ENCODE measurements at regions not wholly inside any gene's neighbourhood (a gene's known extent, or its start where the extent isn't known, plus 50 kb on each side); places are given as distances from the start of the nearest gene placed in this dataset.

- DNase-seq (ENCODE audit: extremely low read depth, low read depth): no peak
- TF ChIP-seq CTCF (IDR thresholded peaks at IDR 0.05; ENCODE audit: low read depth, low read length): no peak
These were observed 55.4 kb upstream of the GREM2 start for GRCh38 chr1:240667351-240667750.

GRCh38 chr1:240666568-240667198 lies 54.7 kb upstream of the GREM2 start:
- no peak for TF ChIP-seq CTCF (IDR thresholded peaks at IDR 0.05; ENCODE audit: low read depth, low read length)
- no peak for DNase-seq (ENCODE audit: extremely low read depth, low read depth)

- TF ChIP-seq CTCF (IDR thresholded peaks at IDR 0.05; ENCODE audit: low read depth, low read length): no peak
- DNase-seq (ENCODE audit: extremely low read depth, low read depth): no peak
These were observed 51.4 kb upstream of the GREM2 start for GRCh38 chr1:240663169-240663879.
